GM13977 (cell line): ENCODE measurements at regions not wholly inside any gene's neighbourhood (a gene's known extent, or its start where the extent isn't known, plus 50 kb on each side); places are given as distances from the start of the nearest gene placed in this dataset.
"Not testable (repeated sequence)": the region's sequence is repeated elsewhere in the genome, so short reads cannot be mapped to it uniquely, and the experiment has no call there.

Experiments used
- DNase-seq: peaks from one replicate; pipeline ENCODE4 v3.0.0; 2012; ENCODE audit warnings: low spot score
- CTCF ChIP-seq: IDR thresholded peaks from 2 replicates; pipeline ENCODE4 v1.5.1; 2012; ENCODE audit warnings: mild to moderate bottlenecking, control low read depth; ENCODE audit not compliant: insufficient read depth; ENCODE audit errors: extremely low read depth, missing control alignments
- in situ Hi-C: fragments of 300-500 bp; cut with MboI; formaldehyde crosslinking; loops from one replicate; pipeline ENCODE4 v1.12.0; 2022; ENCODE audit warnings: low sequenced_read_pairs, low pct_unique_long_range_greater_than_20kb, mixed read lengths, inconsistent platforms; ENCODE audit not compliant: unreplicated experiment

GRCh38 chr9:39678534-39679263, 323.2 kb downstream of the SPATA31A1 start:
- in situ Hi-C loops, DNase-seq: not testable (repeated sequence)

GRCh38 chr9:39680694-39681401, 325.4 kb downstream of the SPATA31A1 start:
- DNase-seq, in situ Hi-C loops: not testable (repeated sequence)

- in situ Hi-C loops, DNase-seq: not testable (repeated sequence)
Observed at GRCh38 chr9:39728862-39729261, 373.4 kb downstream of the SPATA31A1 start.

- in situ Hi-C loops, DNase-seq: not testable (repeated sequence)
Observed at GRCh38 chr9:39744898-39745297, 389.4 kb downstream of the SPATA31A1 start.

- in situ Hi-C loops, DNase-seq: not testable (repeated sequence)
Observed at GRCh38 chr9:39775570-39775969, 420.1 kb downstream of the SPATA31A1 start.

GRCh38 chr9:39791356-39791755, 435.9 kb downstream of the SPATA31A1 start:
- in situ Hi-C loops, DNase-seq: not testable (repeated sequence)

GRCh38 chr9:39797935-39798334, 442.5 kb downstream of the SPATA31A1 start:
- in situ Hi-C loops: not testable (repeated sequence)

GRCh38 chr9:39799252-39799651, 443.8 kb downstream of the SPATA31A1 start:
- DNase-seq, in situ Hi-C loops: not testable (repeated sequence)

More at GRCh38 chr9:39797935-39798334, 442.5 kb downstream of the SPATA31A1 start:
- not testable (repeated sequence) for DNase-seq

- in situ Hi-C loops: not testable (repeated sequence)
Observed at GRCh38 chr9:39802561-39802960, 447.1 kb downstream of the SPATA31A1 start.

GRCh38 chr9:39809401-39810226, 454.1 kb downstream of the SPATA31A1 start:
- DNase-seq, in situ Hi-C loops: not testable (repeated sequence)

More at GRCh38 chr9:39802561-39802960, 447.1 kb downstream of the SPATA31A1 start:
- not testable (repeated sequence) for DNase-seq

GRCh38 chr9:39810401-39810800, 454.9 kb downstream of the SPATA31A1 start:
- in situ Hi-C loops: not testable (repeated sequence)

GRCh38 chr9:39811615-39812014, 456.1 kb downstream of the SPATA31A1 start:
- in situ Hi-C loops: not testable (repeated sequence)

More at GRCh38 chr9:39810401-39810800, 454.9 kb downstream of the SPATA31A1 start:
- DNase-seq: not testable (repeated sequence)

GRCh38 chr9:39828457-39828856, 473.0 kb downstream of the SPATA31A1 start:
- peak; percentile 8 for TF ChIP-seq CTCF
- DNase-seq, in situ Hi-C loops: not testable (repeated sequence)

More at GRCh38 chr9:39811615-39812014, 456.1 kb downstream of the SPATA31A1 start:
- not testable (repeated sequence) for DNase-seq
